ENCODE measurements at regions not wholly inside any gene's neighbourhood (a gene's known extent, or its start where the extent isn't known, plus 50 kb on each side); places are given as distances from the start of the nearest gene placed in this dataset.
"Not testable (repeated sequence)": the region's sequence is repeated elsewhere in the genome, so short reads cannot be mapped to it uniquely, and the experiment has no call there.

GRCh38 chr16:31581065-31581464 is 53.4 kb downstream of the AHSP start:
- not testable (repeated sequence) for H3K36me3 Mint-ChIP-seq, H3K27ac Mint-ChIP-seq

GRCh38 chr16:31601737-31602384 is 74.2 kb downstream of the AHSP start:
- not testable (repeated sequence) for H3K4me1 Mint-ChIP-seq, DNase-seq, H3K27ac Mint-ChIP-seq, H3K27me3 Mint-ChIP-seq, H3K4me3 Mint-ChIP-seq
- Mint-ChIP-seq H3K36me3 (peaks cover 16% of the 10 kb centered on the region), H3K9me3 (peaks cover 51% of the 10 kb centered on the region)

More at GRCh38 chr16:31581065-31581464, 53.4 kb downstream of the AHSP start:
- H3K4me3 Mint-ChIP-seq, H3K27me3 Mint-ChIP-seq, DNase-seq, H3K4me1 Mint-ChIP-seq: not testable (repeated sequence)
- peaks cover 34% of the 10 kb centered on the region for H3K9me3 Mint-ChIP-seq

GRCh38 chr16:31618130-31618529 is 90.4 kb downstream of the AHSP start:
- Mint-ChIP-seq H3K27ac (no peak overlapping the region), H3K4me3 (no peak overlapping the region), H3K36me3 (no peaks in the 10 kb centered on the region), H3K27me3 (no peaks in the 10 kb centered on the region), H3K4me1 (no peaks in the 10 kb centered on the region), H3K9me3 (peaks cover 28% of the 10 kb centered on the region)
- DNase-seq: no peak

GRCh38 chr16:31636433-31636832 is 108.7 kb downstream of the AHSP start:
- H3K4me3 Mint-ChIP-seq: no peak overlapping the region
- H3K36me3 Mint-ChIP-seq: peaks cover 4% of the 10 kb centered on the region
- no peaks in the 10 kb centered on the region for H3K4me1 Mint-ChIP-seq
- no peak overlapping the region for H3K27ac Mint-ChIP-seq
- H3K9me3 Mint-ChIP-seq: peaks cover 8% of the 10 kb centered on the region
- DNase-seq: no peak
- no peaks in the 10 kb centered on the region for H3K27me3 Mint-ChIP-seq

GRCh38 chr16:31641279-31641678 is 113.6 kb downstream of the AHSP start:
- H3K4me1 Mint-ChIP-seq: no peaks in the 10 kb centered on the region
- DNase-seq: no peak
- no peak overlapping the region for H3K27ac Mint-ChIP-seq
- peaks cover 4% of the 10 kb centered on the region for H3K36me3 Mint-ChIP-seq
- H3K4me3 Mint-ChIP-seq: no peak overlapping the region
- no peaks in the 10 kb centered on the region for H3K9me3 Mint-ChIP-seq
- no peaks in the 10 kb centered on the region for H3K27me3 Mint-ChIP-seq

GRCh38 chr16:31655674-31656073 is 128.0 kb downstream of the AHSP start:
- H3K9me3 Mint-ChIP-seq: peaks cover 16% of the 10 kb centered on the region
- not testable (repeated sequence) for H3K27ac Mint-ChIP-seq, DNase-seq, H3K4me3 Mint-ChIP-seq, H3K36me3 Mint-ChIP-seq, H3K4me1 Mint-ChIP-seq, H3K27me3 Mint-ChIP-seq

GRCh38 chr16:31664683-31665482 is 137.2 kb downstream of the AHSP start:
- Mint-ChIP-seq H3K9me3 (peaks cover 27% of the 10 kb centered on the region), H3K4me1 (no peaks in the 10 kb centered on the region), H3K27me3 (peaks cover 4% of the 10 kb centered on the region), H3K4me3 (no peak overlapping the region), H3K27ac (no peak overlapping the region), H3K36me3 (no peaks in the 10 kb centered on the region)
- no peak for DNase-seq

- H3K36me3 Mint-ChIP-seq: peaks cover 5% of the 10 kb centered on the region
- H3K9me3 Mint-ChIP-seq: peaks cover 24% of the 10 kb centered on the region
- DNase-seq: no peak
- peaks cover 7% of the 10 kb centered on the region for H3K4me1 Mint-ChIP-seq
- no peak overlapping the region for H3K27ac Mint-ChIP-seq
- H3K27me3 Mint-ChIP-seq: peaks cover 4% of the 10 kb centered on the region
- no peak overlapping the region for H3K4me3 Mint-ChIP-seq
These were observed 147.0 kb downstream of the AHSP start for GRCh38 chr16:31674686-31675085.

- H3K27me3 Mint-ChIP-seq: peaks cover 10% of the 10 kb centered on the region
- no peak for DNase-seq
- no peak overlapping the region for H3K27ac Mint-ChIP-seq
- peaks cover 10% of the 10 kb centered on the region for H3K9me3 Mint-ChIP-seq
- H3K4me3 Mint-ChIP-seq: no peak overlapping the region
- peaks cover 1% of the 10 kb centered on the region for H3K36me3 Mint-ChIP-seq
- H3K4me1 Mint-ChIP-seq: peaks cover 7% of the 10 kb centered on the region
These were observed 149.0 kb downstream of the AHSP start for GRCh38 chr16:31676731-31677130.

- DNase-seq: no peak
- Mint-ChIP-seq H3K27me3 (peaks cover 8% of the 10 kb centered on the region), H3K9me3 (peaks cover 10% of the 10 kb centered on the region), H3K27ac (no peak overlapping the region), H3K4me3 (no peak overlapping the region), H3K36me3 (peaks cover 1% of the 10 kb centered on the region), H3K4me1 (peaks cover 7% of the 10 kb centered on the region)
These were observed 151.1 kb downstream of the AHSP start for GRCh38 chr16:31678649-31679325.

GRCh38 chr16:31689331-31689730 is 161.6 kb downstream of the AHSP start:
- not testable (repeated sequence) for H3K4me3 Mint-ChIP-seq, H3K4me1 Mint-ChIP-seq, H3K27me3 Mint-ChIP-seq, H3K27ac Mint-ChIP-seq, H3K36me3 Mint-ChIP-seq, DNase-seq
- peaks cover 11% of the 10 kb centered on the region for H3K9me3 Mint-ChIP-seq

GRCh38 chr16:31692338-31692737 is 164.6 kb downstream of the AHSP start:
- not testable (repeated sequence) for H3K27me3 Mint-ChIP-seq, H3K4me1 Mint-ChIP-seq, DNase-seq, H3K27ac Mint-ChIP-seq, H3K36me3 Mint-ChIP-seq, H3K4me3 Mint-ChIP-seq
- H3K9me3 Mint-ChIP-seq: peaks cover 11% of the 10 kb centered on the region

GRCh38 chr16:31693733-31694132 is 166.0 kb downstream of the AHSP start:
- H3K27ac Mint-ChIP-seq: no peak overlapping the region
- H3K4me3 Mint-ChIP-seq: no peak overlapping the region
- no peaks in the 10 kb centered on the region for H3K27me3 Mint-ChIP-seq
- no peak for DNase-seq
- H3K4me1 Mint-ChIP-seq: peaks cover 5% of the 10 kb centered on the region
- H3K36me3 Mint-ChIP-seq: no peaks in the 10 kb centered on the region
- peaks cover 8% of the 10 kb centered on the region for H3K9me3 Mint-ChIP-seq

- H3K36me3 Mint-ChIP-seq: no peaks in the 10 kb centered on the region
- H3K4me3 Mint-ChIP-seq: no peak overlapping the region
- no peak for DNase-seq
- H3K4me1 Mint-ChIP-seq: peaks cover 6% of the 10 kb centered on the region
- no peaks in the 10 kb centered on the region for H3K27me3 Mint-ChIP-seq
- H3K9me3 Mint-ChIP-seq: peaks cover 8% of the 10 kb centered on the region
- H3K27ac Mint-ChIP-seq: no peak overlapping the region
These were observed 166.8 kb downstream of the AHSP start for GRCh38 chr16:31694461-31694860.

- Mint-ChIP-seq H3K36me3 (no peaks in the 10 kb centered on the region), H3K27me3 (no peaks in the 10 kb centered on the region), H3K4me3 (no peak overlapping the region), H3K27ac (no peak overlapping the region), H3K9me3 (peaks cover 7% of the 10 kb centered on the region), H3K4me1 (peaks cover 11% of the 10 kb centered on the region)
- peak; percentile 32 for DNase-seq
These were observed 168.0 kb downstream of the AHSP start for GRCh38 chr16:31695667-31696066.

All from activated naive CD8-positive, alpha-beta T cell treated with anti-CD3 and anti-CD28 coated beads for 36 hours (primary cell).